ENCODE measurements at regions not wholly inside any gene's neighbourhood (a gene's known extent, or its start where the extent isn't known, plus 50 kb on each side); places are given as distances from the start of the nearest gene placed in this dataset.

- Histone ChIP-seq H3K9me3 (ENCODE audit: low read length) (no peaks in the 10 kb centered on the region), H3K4me3 (ENCODE audit: low read length) (no peak overlapping the region), H3K27ac (ENCODE audit: low read length) (no peak overlapping the region), H3K9me2 (replicated peaks; ENCODE audit: low read length) (no peaks in the 10 kb centered on the region), H3K27me3 (ENCODE audit: low read length) (no peaks in the 10 kb centered on the region), H4K20me1 (ENCODE audit: low read length) (no peaks in the 10 kb centered on the region), H3F3A (ENCODE audit: low read length, unreplicated experiment) (no peaks in the 10 kb centered on the region), H3K4me1 (ENCODE audit: insufficient read depth, low read length) (no peaks in the 10 kb centered on the region), H3K79me2 (ENCODE audit: low read length) (no peaks in the 10 kb centered on the region), H3K4me2 (ENCODE audit: low read length) (no peak overlapping the region), H3K9ac (ENCODE audit: low read length) (no peak overlapping the region), H2AFZ (ENCODE audit: low read length) (no peak overlapping the region), H3K36me3 (ENCODE audit: low read depth, low read length) (no peaks in the 10 kb centered on the region)
- no peak for TF ChIP-seq EZH2 (IDR thresholded peaks at IDR 0.05; ENCODE audit: low read length, unreplicated experiment)
- TF ChIP-seq EZH2phosphoT487 (IDR thresholded peaks at IDR 0.05; ENCODE audit: borderline replicate concordance, low read length) = no peak
- TF ChIP-seq, protein P1, sequence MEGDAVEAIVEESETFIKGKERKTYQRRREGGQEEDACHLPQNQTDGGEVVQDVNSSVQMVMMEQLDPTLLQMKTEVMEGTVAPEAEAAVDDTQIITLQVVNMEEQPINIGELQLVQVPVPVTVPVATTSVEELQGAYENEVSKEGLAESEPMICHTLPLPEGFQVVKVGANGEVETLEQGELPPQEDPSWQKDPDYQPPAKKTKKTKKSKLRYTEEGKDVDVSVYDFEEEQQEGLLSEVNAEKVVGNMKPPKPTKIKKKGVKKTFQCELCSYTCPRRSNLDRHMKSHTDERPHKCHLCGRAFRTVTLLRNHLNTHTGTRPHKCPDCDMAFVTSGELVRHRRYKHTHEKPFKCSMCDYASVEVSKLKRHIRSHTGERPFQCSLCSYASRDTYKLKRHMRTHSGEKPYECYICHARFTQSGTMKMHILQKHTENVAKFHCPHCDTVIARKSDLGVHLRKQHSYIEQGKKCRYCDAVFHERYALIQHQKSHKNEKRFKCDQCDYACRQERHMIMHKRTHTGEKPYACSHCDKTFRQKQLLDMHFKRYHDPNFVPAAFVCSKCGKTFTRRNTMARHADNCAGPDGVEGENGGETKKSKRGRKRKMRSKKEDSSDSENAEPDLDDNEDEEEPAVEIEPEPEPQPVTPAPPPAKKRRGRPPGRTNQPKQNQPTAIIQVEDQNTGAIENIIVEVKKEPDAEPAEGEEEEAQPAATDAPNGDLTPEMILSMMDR (conservative IDR thresholded peaks at IDR 0.05; ENCODE audit: low read depth, low read length) = no peak
- CTCF ChIA-PET = no interaction called here
- no TSS peak for BruUV-seq (replicated peaks)
- POLR2A ChIA-PET (ENCODE audit: unreplicated experiment) = no interaction called here
- ATAC-seq (no peak), DNase-seq (peak; percentile 6)
- intact Hi-C loops (cut with micrococcal nuclease) = no loop called here
These were observed 63.8 kb downstream of the SLITRK2 start for GRCh38 chrX:145881175-145881995.

GRCh38 chrX:145886469-145886868 is 68.8 kb downstream of the SLITRK2 start:
- ATAC-seq (no peak), DNase-seq (no peak)
- no TSS peak for BruUV-seq (replicated peaks)
- Histone ChIP-seq H3K9ac (ENCODE audit: low read length) (no peak overlapping the region), H3K9me3 (ENCODE audit: low read length) (no peaks in the 10 kb centered on the region), H3K36me3 (ENCODE audit: low read depth, low read length) (no peaks in the 10 kb centered on the region), H3F3A (ENCODE audit: low read length, unreplicated experiment) (no peaks in the 10 kb centered on the region), H3K79me2 (ENCODE audit: low read length) (no peaks in the 10 kb centered on the region), H3K4me3 (ENCODE audit: low read length) (no peak overlapping the region), H3K27me3 (ENCODE audit: low read length) (no peaks in the 10 kb centered on the region), H2AFZ (ENCODE audit: low read length) (no peak overlapping the region), H3K27ac (ENCODE audit: low read length) (no peak overlapping the region), H3K9me2 (replicated peaks; ENCODE audit: low read length) (no peaks in the 10 kb centered on the region), H4K20me1 (ENCODE audit: low read length) (no peaks in the 10 kb centered on the region), H3K4me2 (ENCODE audit: low read length) (no peak overlapping the region), H3K4me1 (ENCODE audit: insufficient read depth, low read length) (no peaks in the 10 kb centered on the region)
- POLR2A ChIA-PET (ENCODE audit: unreplicated experiment) = no interaction called here
- intact Hi-C loops (cut with micrococcal nuclease) = no loop called here
- TF ChIP-seq, protein P1 (conservative IDR thresholded peaks at IDR 0.05; ENCODE audit: low read depth, low read length) = no peak
- CTCF ChIA-PET = no interaction called here

GRCh38 chrX:145910017-145910416 is 92.4 kb downstream of the SLITRK2 start:
- H3K36me3 ChIP-seq (ENCODE audit: low read depth, low read length) = no peaks in the 10 kb centered on the region
- H3K4me3 ChIP-seq (ENCODE audit: low read length) = no peak overlapping the region
- no peak overlapping the region for H3K27ac ChIP-seq (ENCODE audit: low read length)
- intact Hi-C loops (cut with micrococcal nuclease) = no loop called here
- no peak overlapping the region for H2AFZ ChIP-seq (ENCODE audit: low read length)
- no peak overlapping the region for H3K4me2 ChIP-seq (ENCODE audit: low read length)
- no peaks in the 10 kb centered on the region for H3K27me3 ChIP-seq (ENCODE audit: low read length)
- CTCF ChIA-PET = no interaction called here
- no peaks in the 10 kb centered on the region for H4K20me1 ChIP-seq (ENCODE audit: low read length)
- ATAC-seq (no peak), DNase-seq (peak; percentile 4)
- H3K9me3 ChIP-seq (ENCODE audit: low read length) = no peaks in the 10 kb centered on the region
- H3K79me2 ChIP-seq (ENCODE audit: low read length) = no peaks in the 10 kb centered on the region
- H3F3A ChIP-seq (ENCODE audit: low read length, unreplicated experiment) = no peaks in the 10 kb centered on the region
- TF ChIP-seq EZH2 (IDR thresholded peaks at IDR 0.05; ENCODE audit: low read length, unreplicated experiment) (no peak), EZH2phosphoT487 (IDR thresholded peaks at IDR 0.05; ENCODE audit: borderline replicate concordance, low read length) (no peak)
- TF ChIP-seq, protein P1 (conservative IDR thresholded peaks at IDR 0.05; ENCODE audit: low read depth, low read length) = peak; percentile 28
- no peaks in the 10 kb centered on the region for H3K9me2 ChIP-seq (replicated peaks; ENCODE audit: low read length)
- POLR2A ChIA-PET (ENCODE audit: unreplicated experiment) = no interaction called here
- no peaks in the 10 kb centered on the region for H3K4me1 ChIP-seq (ENCODE audit: insufficient read depth, low read length)
- no peak overlapping the region for H3K9ac ChIP-seq (ENCODE audit: low read length)
- BruUV-seq (replicated peaks) = no TSS peak
